HepG2 (cell line): ENCODE measurements at regions not wholly inside any gene's neighbourhood (a gene's known extent, or its start where the extent isn't known, plus 50 kb on each side); places are given as distances from the start of the nearest gene placed in this dataset.
"Not testable (repeated sequence)": the region's sequence is repeated elsewhere in the genome, so short reads cannot be mapped to it uniquely, and the experiment has no call there.

Source experiments
- ATAC-seq: fragments of 200-7000 bp; cut with Tn5 transposase; 3 replicates; pipeline ENCODE4 v1.9.1; 2020; ENCODE audit warnings: mild to moderate bottlenecking, moderate library complexity
- BruUV-seq: library from RNA; stranded (reverse); fragments of 400-500 nt; replicated peaks from 2 replicates; lab custom pipeline; 2021; lab: Mats Ljungman, UMichigan
- CTCF ChIA-PET: fragments of 300-600 bp; formaldehyde crosslinking; extraction: SDS; loops from one replicate; lab custom pipeline; 2021; ENCODE audit warnings: low total read pairs, inconsistent platforms, low intra/inter-chr PET ratio; lab: Yijun Ruan, JAX
- POLR2A ChIA-PET: fragments of 350-600 bp; sonication (Branson Sonifier 250); formaldehyde crosslinking; loops from one replicate; lab custom pipeline; 2020; ENCODE audit warnings: antibody characterized with exemption, inconsistent platforms; lab: Yijun Ruan, JAX
- DNase-seq: peaks from one replicate; pipeline ENCODE4 v3.0.0-alpha.2; 2015; ENCODE audit warnings: low spot score
- FAIRE-seq: peaks from 3 replicates; lab custom pipeline; 2011; peaks lifted over from hg19 to GRCh38; lab: Jason Lieb, UNC
- H2AFZ ChIP-seq: one replicate; pipeline ENCODE4 v1.6.1; 2011; ENCODE audit warnings: low read length, inconsistent platforms
- H3K27ac ChIP-seq: fragments of 300-600 bp; 3 replicates; pipeline ENCODE4 v1.8.0; 2011; ENCODE audit warnings: mixed run types, mild to moderate bottlenecking, mixed read lengths, low read length, inconsistent platforms; ENCODE audit not compliant: insufficient read depth; ENCODE audit errors: extremely low read length
- H3K27me3 ChIP-seq, 2 experiments: fragments of 200-600 bp in 1 of 2; 2 replicates in 1 of 2; 3 replicates in 1 of 2; pipeline versions ENCODE4 v1.6.0 to v1.8.0; 2011; ENCODE audit warnings: low read length in 2 of 2, mild to moderate bottlenecking in 2 of 2, moderate library complexity in 2 of 2, inconsistent platforms in 1 of 2; ENCODE audit not compliant: insufficient read depth in 2 of 2, control insufficient read depth in 1 of 2
- H3K36me3 ChIP-seq, 2 experiments: fragments of 200-600 bp in 1 of 2; replicated peaks in 1 of 2; 2 replicates in 1 of 2; 3 replicates in 1 of 2; pipeline versions ENCODE4 v1.5.1 to v1.8.0; 2011; ENCODE audit warnings: low read length in 2 of 2, inconsistent platforms in 1 of 2; ENCODE audit not compliant: insufficient read depth in 2 of 2, control insufficient read depth in 1 of 2
- H3K4me1 ChIP-seq: 2 replicates; pipeline ENCODE4 v1.5.1; 2012; ENCODE audit warnings: low read length, inconsistent platforms; ENCODE audit not compliant: insufficient read depth
- H3K4me2 ChIP-seq: 2 replicates; pipeline ENCODE4 v1.6.0; 2011; ENCODE audit warnings: low read depth, low read length, inconsistent platforms
- H3K4me3 ChIP-seq, 3 experiments: fragments of 200-600 bp in 1 of 3; sonication (generic), shearing (Covaris generic) in 1 of 3; replicated peaks in 1 of 3; 2 replicates each; pipeline ENCODE4 v1.5.1; 2011 to 2016; ENCODE audit warnings: low read length in 3 of 3, inconsistent platforms in 2 of 3, low read depth in 2 of 3, mild to moderate bottlenecking in 2 of 3, control low read depth in 1 of 3, mixed read lengths in 1 of 3; ENCODE audit not compliant: insufficient read depth in 1 of 3
- H3K79me2 ChIP-seq: one replicate; pipeline ENCODE4 v1.6.1; 2011; ENCODE audit warnings: low read length, inconsistent platforms; ENCODE audit not compliant: insufficient read depth
- H3K9ac ChIP-seq: 2 replicates; pipeline ENCODE4 v1.6.0; 2011; ENCODE audit warnings: mild to moderate bottlenecking, low read depth, low read length, inconsistent platforms; ENCODE audit not compliant: insufficient read depth
- H3K9me3 ChIP-seq: 2 replicates; pipeline ENCODE4 v1.5.1; 2012; ENCODE audit warnings: mild to moderate bottlenecking, low read length
- H4K20me1 ChIP-seq: 2 replicates; pipeline ENCODE4 v1.6.0; 2011; ENCODE audit warnings: inconsistent platforms, mild to moderate bottlenecking, low read length, moderate library complexity; ENCODE audit not compliant: insufficient read depth
- CREB1 ChIP-seq, 2 experiments: fragments of 450-650 bp in 1 of 2; IDR thresholded peaks; 2 replicates each; pipeline ENCODE4 v1.6.1; 2016 to 2017; ENCODE audit warnings: control low read depth in 1 of 2, mild to moderate bottlenecking in 1 of 2, missing compliant biosample characterization in 1 of 2, missing genetic modification characterization in 1 of 2
- MAFF ChIP-seq: IDR thresholded peaks from 2 replicates; pipeline ENCODE4 v1.6.1; 2011; ENCODE audit warnings: low read depth, low read length, improper control_type of control experiment
- MAFK ChIP-seq, 2 experiments: IDR thresholded peaks in 1 of 2; conservative IDR thresholded peaks in 1 of 2; 2 replicates each; pipeline ENCODE4 v1.6.1; 2011; ENCODE audit warnings: improper control_type of control experiment in 2 of 2, low read length in 2 of 2
- PCBP2 ChIP-seq: fragments of 200-400 bp; formaldehyde crosslinking; optimal IDR thresholded peaks from 2 replicates; pipeline ENCODE3; 2018; ENCODE audit warnings: low read length, low read depth; ENCODE audit not compliant: poor library complexity, severe bottlenecking
- WGBS: methylation state at CpG from one replicate; pipeline ENCODE4 v1.1.6; 2017; ENCODE audit warnings: low lambda C conversion rate; 5-methylcytosine and 5-hydroxymethylcytosine counted together
- in situ Hi-C: cut with HindIII; loops from 2 replicates; pipeline ENCODE4 v1.10.0; 2017; ENCODE audit warnings: low pct_unique_long_range_greater_than_20kb; ENCODE audit not compliant: extremely low pct_ligation_motif_present
- intact Hi-C: fragments of 100-400 bp; cut with micrococcal nuclease; formaldehyde crosslinking; loops from one replicate; pipeline ENCODE4 v1.10.0; 2022; ENCODE audit not compliant: unreplicated experiment

GRCh38 chr13:34383728-34384127 is 558.3 kb upstream of the NBEA start:
- TF ChIP-seq MAFF (peak; percentile 76), MAFK (conservative IDR thresholded peaks at IDR 0.05 in 1 of 2, IDR thresholded peaks at IDR 0.05 in 1 of 2; ENCODE audit: low read length in 2 of 2) (peak; percentile 62 to 72; a peak in 3 of 4 replicates), PCBP2 (no peak)
- TF ChIP-seq, all 625 proteins: peak for 2
- no peak for ATAC-seq
- in situ Hi-C loops, result no loop called here
- no TSS peak for BruUV-seq
- ChIA-PET CTCF (no interaction called here), POLR2A (no interaction called here)
- Histone ChIP-seq H3K9me3 (no peaks in the 10 kb centered on the region), H3K36me3 (no peaks in the 10 kb centered on the region), H3K27ac (no peak overlapping the region), H3K9ac (no peak overlapping the region), H3K27me3 (no peaks in the 10 kb centered on the region; a peak in 1 of 5 replicates), H2AFZ (no peak overlapping the region), H3K79me2 (no peaks in the 10 kb centered on the region), H3K4me3 (no peak overlapping the region), H3K4me1 (no peaks in the 10 kb centered on the region), H3K4me2 (no peak overlapping the region), H4K20me1 (no peaks in the 10 kb centered on the region)
- FAIRE-seq, result no peak
- no peak for DNase-seq
- intact Hi-C loops, result no loop called here
- WGBS, result 24% methylated on average over 3 of the region's 3 CpGs

GRCh38 chr13:34386229-34386628 is 555.8 kb upstream of the NBEA start:
- H3K4me1 ChIP-seq; H3K9ac ChIP-seq; POLR2A ChIA-PET; FAIRE-seq; CTCF ChIA-PET; H3K27ac ChIP-seq; H3K79me2 ChIP-seq; BruUV-seq; ATAC-seq; H3K9me3 ChIP-seq; H3K4me2 ChIP-seq; H3K4me3 ChIP-seq; DNase-seq; H2AFZ ChIP-seq; in situ Hi-C loops; H3K36me3 ChIP-seq; H4K20me1 ChIP-seq; intact Hi-C loops; H3K27me3 ChIP-seq; TF ChIP-seq CREB1 (CRISPR knock-in tag; IDR thresholded peaks at IDR 0.05): not testable (repeated sequence)
- 0 out of 2 replicates have a peak, but pooled peaks have one; percentile 4 for TF ChIP-seq CREB1 (IDR thresholded peaks at IDR 0.05)
